NT2/D1 (cell line): ENCODE measurements at regions not wholly inside any gene's neighbourhood (a gene's known extent, or its start where the extent isn't known, plus 50 kb on each side); places are given as distances from the start of the nearest gene placed in this dataset.

Experiments used
- YY1 ChIP-seq: IDR thresholded peaks from 2 replicates; pipeline ENCODE4 v1.6.1; 2011; ENCODE audit not compliant: insufficient read length, insufficient read depth
- ZNF274 ChIP-seq: IDR thresholded peaks from 2 replicates; pipeline ENCODE4 v1.6.1; 2011; ENCODE audit warnings: mild to moderate bottlenecking, low read depth, low read length

- no peak for TF ChIP-seq YY1
- no peak for TF ChIP-seq ZNF274
Measured at GRCh38 chr11:134821422-134821821, 409.4 kb upstream of the B3GAT1 start.
